NCI-H128 (cell line): ENCODE measurements at regions not wholly inside any gene's neighbourhood (a gene's known extent, or its start where the extent isn't known, plus 50 kb on each side); places are given as distances from the start of the nearest gene placed in this dataset.
A peak's percentile ranks its signal among the peaks of the same experiment; 100 is the strongest.

Source experiments
- DNase-seq: peaks from one replicate; lab custom pipeline; 2025; ENCODE audit not compliant: unreplicated experiment; lab: John Stamatoyannopoulos, UW

DNA sequence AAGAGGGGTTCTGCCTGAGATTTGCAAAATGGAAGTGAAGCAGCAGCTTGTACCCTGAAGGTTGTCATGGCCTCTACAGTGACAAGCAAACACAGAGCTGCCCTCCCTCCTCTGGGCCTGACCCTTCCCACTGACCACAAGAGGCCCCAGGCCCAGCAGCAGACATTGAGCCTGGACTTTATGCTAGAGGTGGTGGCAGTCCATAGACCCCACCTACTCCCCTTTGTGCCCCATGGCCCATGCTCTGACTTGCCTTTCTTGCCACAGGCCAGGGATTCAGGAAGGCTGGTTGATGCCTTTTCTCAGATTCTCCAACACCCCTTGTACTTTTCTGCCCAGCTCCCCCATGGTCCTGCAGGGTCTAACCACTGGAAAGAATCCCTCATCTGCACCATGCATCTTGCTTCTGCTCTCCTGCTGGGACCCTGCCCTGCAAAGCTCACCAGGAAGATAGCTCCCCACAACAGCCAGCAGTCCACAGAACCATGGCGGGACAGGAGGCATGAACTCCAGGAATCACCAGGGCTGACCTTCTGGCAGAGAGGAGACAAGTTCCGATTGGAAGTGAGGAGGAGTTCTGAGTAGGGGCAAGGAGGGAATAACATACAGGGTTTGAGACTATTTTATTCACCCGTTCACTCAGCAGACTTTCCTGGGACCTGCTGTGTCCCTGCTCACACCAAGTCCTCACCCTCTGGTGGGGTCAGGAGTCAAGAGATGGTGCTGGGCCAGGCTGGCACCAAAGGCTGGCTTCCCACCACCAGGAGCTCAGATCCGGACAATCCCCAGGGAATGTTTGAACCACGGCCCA is 263.8 kb downstream of the SYK start:
- no peak for DNase-seq

DNA sequence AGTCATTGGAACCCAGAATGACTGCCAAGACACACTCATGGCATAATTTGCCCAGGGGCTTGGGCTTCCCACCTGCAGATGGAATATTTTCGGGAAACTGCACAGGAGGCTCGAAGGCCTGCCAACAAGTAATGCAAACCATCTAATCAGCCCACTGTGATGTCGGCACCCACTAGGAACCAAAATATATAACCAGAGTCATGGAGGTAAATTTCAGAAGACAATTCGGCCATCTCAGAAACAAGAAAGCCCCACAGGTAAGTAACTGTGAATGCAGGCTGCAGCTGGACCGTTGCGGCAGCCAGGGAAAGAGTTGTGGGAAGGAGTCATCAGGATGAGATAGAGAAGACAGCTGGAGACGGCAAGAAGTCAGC is 264.4 kb downstream of the SYK start:
- no peak for DNase-seq

DNA sequence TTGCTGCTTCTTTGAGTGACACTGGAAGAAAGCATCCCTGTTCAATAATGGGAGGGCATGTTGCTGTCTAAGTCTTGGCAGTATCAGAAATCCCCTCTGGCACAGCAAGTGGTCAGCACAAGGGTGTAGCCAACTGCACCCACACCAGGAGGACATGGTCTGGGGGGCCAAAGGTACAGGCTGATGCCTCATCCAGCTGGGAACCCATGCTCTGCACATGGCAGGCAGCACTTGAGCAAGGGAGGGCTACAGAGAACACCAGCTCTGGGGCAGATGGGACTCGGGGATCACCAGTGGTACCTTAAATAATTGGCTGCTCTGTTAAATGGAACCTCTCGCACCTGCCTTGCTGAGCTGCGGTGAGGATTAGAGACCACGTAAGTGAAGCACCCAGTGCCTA is 265.2 kb downstream of the SYK start:
- DNase-seq, result no peak

DNA sequence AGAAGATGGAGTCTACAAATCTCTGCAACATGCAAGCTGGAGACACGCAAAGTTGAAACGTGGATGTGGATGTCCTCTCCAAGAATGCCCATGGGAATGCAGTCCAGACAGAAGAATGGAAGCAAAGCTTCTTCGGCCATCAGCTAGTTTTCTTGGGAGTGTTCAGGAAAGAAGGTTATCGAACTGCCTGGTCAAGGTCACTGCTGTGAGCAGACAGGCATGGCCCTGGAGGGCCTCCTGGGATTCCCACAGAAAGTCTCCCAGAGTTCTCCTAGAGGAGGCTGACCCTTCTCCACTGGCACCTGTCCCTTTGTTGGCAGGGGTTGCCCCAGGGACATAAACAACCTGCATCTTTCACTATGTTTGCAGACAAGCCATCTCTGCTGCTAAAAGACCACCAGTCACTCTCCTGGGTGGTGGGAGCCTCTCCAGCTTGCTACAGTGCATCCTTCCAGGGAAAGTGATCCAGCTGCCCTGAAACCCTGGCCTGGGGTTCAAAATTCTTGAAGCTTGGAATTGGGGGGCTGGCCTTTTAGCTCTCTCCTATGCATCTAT is 265.8 kb downstream of the SYK start:
- no peak for DNase-seq

DNA sequence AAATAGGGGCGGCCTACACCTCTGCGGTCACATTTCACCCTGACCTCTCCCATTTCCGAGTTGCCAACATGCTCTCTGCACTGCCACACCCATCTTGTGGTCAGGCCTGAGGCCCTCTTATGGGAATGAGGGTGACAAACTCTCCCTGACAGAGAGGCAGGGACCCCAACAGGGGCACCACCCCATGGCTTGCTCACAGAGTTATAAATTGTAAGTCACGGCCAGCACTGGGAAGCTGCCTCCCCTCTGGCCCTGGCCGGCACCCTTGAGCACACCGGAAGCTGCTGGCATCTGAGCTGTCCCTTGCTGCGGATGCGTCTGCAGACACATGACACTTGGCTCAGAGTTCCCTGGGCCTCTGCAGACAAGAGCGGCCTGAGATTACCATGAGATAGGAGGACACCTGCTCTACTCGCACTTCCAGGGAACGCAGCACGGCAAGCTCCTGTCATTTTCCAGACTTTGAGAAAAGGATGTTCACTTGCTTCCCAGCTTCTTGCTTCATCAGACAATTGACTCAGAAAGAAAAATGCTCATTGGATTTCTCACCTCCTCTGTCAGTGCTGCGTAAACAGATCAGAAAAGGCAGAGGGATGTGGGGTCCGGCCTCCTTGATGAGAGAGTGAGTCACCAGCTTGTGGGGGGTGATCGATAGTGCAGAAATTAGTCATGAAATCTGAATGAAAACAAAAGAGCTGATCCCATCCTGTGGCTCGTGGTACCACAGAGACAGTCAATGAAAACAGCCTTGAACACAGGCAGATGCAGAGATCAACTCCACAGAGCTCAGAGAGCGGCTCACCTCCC is 269.8 kb downstream of the SYK start:
- no peak for DNase-seq

DNA sequence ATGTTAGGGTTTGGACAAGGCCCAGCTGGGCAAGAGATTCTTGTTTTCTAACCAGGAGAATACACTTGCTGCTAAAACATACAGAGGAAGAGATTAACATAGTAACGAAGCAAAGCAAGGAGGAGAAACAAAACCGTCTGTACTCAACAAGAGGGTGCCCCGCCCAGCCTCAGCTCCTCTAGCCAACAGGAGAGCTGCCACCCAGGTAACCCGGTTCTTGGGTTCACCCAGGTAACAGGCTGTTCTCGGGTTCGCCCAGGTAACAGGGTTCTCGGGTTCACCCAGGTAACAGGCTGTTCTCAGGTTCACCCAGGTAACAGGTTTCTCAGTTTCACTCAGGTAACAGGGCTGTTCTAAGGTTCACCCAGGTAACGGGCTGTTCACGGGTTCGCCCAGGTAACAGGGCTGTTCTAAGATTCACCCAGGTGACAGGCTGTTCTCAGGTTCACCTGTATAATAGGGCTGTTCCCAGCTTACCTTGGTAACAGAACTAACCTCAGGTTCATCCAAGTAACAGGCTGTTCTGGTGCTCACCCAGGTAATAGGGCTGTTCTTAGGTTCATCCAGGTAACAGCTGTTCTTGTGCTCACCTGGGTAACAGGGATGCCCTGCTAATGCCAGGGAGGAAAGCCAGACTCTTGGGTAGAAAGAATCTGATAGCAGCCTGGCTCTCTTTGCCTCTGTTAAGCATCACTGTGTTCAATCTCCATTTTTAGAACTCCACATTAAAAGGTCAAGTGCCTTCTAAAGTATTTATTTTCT is 271.6 kb downstream of the SYK start:
- DNase-seq, result peak; percentile 2

DNA sequence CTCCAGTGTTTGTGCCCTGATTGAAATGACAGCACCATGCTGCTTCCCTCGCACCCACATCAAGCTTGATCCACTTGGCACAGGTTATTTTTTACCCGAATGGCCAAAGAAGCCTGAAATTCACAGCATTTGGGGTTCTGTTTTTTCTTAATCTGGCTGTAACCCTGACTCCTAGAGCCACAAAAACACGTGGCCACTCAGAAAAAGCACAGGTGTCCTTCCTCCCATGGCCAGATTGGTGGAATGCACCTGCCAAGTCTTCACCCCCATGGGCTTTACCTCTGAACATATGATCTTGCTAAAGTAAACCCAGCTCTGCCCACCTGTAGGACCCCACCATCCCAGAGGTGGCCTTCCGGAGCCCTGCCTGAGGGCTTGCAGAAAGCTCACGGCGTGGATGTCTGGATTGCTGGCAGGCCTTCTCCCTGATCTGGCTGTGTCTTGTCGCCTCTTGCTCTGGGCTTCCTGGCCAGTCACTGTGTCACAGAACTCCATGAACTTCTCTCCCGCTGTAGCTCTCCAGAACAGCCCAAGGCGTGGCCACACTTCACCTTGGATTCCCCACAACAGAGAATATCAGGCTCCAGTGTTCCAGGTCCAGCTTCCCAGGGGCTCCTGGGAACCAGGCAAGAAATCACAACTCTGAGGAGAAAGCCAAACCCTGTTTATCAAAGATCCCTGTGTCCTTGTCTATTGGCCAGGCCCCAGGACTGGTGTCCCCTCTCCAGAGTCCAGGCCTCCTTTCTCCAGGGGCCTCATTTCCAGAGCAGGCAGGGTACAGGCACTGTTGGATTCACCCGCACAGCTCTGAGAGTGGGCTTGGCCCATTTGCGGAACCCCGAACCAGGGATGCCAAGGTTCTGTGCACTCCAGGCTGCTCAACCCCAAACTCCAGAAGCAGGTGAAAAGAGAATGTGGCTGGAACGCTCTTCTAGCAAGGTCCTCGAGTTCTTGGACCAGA is 272.5 kb downstream of the SYK start:
- DNase-seq, result no peak

DNA sequence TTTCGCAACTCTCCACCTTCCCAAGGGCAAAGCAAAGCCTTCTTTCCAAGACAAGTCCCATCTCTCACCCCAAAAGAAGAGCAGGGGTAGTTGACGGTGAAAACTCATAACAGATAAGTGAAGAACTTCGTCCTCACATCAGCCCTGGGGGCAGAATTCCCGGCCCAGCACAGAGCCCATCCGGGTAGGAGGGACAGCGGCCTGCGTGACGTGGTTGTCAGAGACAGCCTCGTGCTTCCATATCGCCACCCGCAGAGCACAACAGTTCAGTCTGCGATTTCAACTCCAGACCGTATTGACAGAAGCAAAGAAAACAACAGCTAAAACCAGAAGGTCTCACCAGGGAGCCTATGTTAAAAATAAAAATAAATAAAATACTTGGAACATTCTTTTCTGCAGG is 273.2 kb downstream of the SYK start:
- no peak for DNase-seq

DNA sequence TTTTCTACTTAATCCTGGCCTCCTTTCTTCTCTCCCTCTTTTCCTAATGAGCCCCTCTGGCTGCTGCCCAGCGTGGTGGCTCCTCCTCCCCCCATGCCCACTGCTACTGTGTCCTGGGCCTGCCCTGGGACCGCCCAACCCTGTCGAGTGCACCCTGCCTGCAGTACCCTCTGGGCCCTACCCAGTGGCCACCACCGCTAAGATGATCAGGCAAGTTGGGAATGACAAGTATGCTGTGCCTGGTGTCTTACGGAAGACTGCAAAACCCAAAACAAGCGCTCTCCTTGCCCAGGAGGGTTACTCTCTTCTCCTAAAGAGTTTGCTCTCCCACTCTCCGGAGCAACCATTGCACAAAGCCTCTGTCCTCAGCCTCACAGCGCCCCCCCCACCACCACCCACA is 273.7 kb downstream of the SYK start:
- DNase-seq, result no peak

DNA sequence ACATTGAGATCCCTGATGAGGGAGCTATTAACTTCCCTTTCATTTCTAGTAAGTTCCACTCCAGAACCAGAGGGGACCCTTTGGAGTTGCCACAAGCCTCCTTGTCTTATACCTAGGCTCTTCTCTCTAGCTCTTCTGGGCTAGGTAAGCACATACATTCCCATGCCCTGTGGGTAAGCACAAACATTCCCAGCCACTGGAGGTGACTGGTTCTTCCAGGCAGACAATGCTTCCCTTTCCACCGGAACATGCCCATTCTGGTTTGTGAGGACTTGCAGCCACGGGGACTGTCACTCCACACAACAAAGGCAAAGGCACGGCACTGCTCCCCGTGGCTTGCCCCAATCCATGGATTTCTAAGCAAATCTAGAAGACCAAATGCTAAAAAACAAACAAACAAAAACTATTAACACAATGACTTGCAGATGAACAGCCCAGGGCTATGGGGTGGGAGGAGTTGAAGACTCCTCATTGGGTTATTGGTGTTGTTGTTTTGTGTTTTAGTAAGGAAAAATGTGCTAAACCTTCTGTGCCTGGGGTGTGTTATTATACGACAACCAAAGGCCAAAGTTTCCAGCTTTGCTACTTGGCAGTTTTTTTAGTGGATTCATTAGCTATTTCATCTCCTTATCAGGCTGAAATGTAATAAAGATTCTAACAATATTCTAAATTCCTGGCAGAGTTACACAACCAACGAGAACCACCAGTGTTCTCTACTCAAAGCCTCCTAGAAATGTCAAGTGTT is 276.2 kb downstream of the SYK start:
- DNase-seq, result no peak

DNA sequence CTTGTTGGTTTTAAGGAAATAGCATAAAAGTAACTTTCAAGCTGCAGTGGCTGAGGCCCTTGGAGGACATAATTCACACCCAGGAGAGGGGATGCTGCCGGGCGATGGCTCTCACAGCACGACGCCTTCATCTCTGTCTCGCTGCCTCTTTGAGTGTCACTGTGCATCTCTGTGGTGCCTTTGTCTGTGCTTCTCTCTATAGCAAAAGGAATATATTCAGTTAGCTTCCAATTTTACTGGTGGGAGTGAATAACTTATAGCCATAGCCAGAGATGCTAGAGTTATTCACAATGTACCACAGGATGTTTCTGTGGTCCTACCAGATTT is 276.7 kb downstream of the SYK start:
- no peak for DNase-seq

DNA sequence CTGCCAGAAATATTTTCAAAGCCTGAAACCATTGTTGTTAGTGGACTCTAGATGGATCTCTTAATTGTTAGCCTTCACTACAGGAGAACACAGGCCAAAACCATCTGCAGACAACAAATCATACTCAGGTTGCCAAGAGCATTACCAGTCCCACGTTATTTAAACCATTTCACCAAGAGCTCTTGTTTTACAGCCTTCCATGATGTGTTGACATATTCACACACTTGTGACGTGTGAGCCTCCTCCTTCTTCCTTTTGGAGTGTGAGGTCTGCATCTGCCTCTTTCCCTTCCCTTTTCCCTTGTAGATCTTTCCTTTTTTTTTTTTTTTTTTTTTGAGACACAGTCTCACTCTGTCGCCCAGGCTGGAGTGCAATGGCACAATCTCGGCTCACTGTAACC is 279.0 kb downstream of the AUH start:
- no peak for DNase-seq

DNA sequence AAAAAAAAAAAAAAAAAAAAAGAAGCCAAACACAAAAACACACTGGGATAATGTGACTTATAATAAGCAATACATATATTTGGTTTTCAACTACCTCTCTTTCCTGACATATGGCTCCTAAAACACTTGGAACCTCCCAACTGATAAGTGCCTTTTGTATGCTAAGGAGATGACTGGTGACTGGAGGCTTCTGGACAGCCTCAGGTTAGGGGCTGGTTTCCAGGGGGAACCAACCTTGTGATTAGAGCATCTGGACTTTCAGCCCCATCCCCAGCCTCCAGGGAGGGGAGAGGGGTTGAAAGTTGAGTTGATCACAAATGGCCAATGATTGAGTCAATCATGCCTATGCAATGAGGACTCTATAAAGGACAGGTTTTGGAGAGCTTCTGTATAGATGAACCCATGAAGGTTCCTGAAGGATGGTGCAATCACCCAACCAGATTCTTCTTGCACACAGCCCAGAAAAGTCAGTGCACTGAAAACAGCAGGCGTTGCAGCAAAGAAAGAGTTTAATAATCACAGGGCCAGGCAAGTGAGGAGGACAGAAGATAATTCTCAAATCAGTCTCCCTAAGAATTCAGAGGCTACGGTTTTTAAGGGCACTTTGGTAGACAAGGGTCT is 276.7 kb downstream of the AUH start:
- no peak for DNase-seq

DNA sequence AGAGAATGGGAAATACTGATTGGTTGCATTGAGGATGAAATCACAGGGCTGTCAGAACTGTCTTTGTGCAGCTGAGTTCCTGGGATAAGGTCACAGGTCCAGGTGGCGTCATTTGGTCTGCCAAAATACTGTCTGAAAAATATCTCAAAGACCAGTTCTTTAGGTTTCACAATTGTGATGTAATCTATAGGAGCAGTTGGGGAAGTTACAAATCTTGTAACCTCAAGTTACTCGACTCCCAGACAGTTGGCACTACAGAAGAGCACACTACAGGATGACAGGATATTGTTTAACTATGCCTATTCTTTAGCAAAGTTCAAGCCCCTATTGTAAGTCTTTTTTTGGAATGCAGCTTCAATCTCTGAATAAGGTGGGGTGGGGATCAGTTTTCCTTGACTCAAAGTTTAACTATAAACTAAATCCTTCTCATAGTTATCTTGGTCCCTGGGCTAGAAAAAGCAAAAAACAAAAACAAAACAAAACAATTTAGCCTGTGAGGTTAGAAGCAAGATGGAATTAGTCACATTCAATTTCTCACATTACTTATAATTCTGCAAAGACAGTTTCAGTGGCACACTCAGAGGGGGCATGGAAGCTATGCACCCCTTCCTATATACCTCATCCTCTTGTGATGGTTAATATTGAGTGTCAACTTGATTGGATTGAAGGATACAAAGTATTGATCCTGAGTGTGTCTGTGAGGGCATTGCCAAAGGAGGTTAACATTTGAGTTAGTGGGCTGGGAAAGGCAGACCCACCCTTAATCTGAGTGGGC is 276.0 kb downstream of the AUH start:
- no peak for DNase-seq

DNA sequence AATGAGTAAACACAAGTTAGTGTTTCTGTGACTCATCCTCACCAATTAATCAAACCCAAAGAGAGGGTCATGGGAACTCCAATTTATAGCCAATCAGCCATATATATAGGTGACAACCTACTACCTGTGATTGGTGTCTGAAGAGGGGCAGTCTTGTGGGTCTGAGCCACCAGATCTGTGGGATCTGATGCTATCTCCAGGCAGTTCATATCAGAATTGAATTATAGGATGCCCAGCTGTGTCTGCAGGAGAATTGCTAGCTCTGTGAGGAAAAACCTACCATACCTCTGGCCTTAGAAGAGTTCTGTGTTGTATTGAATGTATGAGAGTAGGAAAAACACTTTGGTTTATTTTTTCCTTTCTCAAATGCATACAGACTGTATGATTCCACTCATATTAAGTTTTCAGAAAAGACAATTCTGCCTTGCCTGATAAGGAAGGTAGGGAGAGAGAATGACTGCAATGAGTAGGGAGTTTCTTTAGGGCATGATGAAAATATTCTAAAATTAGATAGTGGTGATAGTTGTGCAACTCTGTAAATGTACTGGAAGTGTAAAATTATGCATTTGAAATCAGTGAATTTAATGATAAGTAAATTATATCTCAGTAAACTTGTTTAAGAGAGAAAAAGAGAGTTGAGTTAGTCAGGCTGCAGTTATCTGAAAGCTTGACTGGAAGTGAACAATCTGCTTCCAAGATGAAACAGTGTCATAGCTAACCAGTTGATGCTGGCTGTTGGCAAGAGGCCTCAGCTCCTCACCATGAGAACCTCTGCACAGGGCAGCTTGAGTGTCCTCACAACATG is 274.9 kb downstream of the AUH start:
- no peak for DNase-seq

DNA sequence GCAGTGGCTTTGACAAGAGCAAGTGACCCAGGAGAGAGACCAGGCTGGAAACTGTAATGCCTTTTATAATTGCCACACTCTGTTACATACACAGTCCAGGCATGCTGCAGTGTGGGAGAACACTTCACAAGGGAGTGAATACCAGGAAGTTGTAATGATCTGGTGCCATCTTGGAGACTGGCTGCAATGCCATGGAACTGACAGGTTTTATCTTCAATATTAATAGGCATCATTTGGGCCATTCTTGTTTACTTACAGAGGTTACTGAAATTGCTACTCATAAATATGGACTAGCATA is 274.3 kb downstream of the AUH start:
- no peak for DNase-seq

DNA sequence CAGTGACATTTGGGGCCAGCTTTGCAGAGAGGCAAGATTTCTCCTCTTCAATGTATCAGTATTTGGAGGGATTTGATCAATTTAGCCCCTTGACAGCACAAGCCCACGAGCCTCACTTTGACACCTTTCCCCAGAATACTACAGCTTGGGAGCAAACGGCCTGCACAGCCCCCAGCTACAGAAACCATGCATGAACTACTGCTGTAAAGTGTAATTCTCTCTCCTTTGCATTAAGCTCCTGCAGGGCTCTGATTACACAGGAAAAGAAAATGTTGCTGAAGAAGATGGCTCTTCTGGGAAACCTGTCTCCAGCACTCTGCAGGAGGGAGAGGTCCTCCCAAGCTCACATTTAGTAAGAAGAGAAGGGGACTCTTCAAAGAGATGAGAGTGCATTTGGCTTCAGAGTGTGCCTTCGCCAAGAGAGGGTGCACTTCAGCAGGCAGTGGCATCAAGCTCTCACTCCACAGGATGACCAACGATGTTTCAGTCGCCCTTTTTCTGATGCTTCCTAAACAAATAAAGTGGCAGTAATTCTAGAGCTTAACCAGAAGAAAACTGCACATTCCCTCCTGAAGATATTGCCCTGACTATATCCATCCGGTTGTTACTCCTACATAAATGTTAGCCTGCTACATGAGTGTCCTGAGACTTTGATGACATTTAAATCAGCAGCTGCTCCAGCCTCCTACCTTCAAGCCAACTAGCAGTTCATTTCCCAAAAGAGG is 272.2 kb downstream of the AUH start:
- peak; percentile 43 for DNase-seq

DNA sequence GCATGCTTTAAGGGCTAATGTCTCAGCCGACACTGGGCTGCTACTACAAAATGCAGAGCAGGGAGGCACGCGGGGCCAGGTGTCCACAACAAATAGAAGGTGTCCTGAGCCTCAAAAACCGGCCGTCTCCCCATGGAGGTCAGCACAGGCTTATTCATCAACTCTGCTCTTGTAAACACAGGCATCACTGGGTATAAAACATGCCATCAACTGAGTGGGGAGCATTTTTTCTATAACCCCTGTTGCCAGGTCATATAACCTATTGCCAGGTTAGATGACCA is 271.6 kb downstream of the AUH start:
- DNase-seq, result no peak
